Fibroblast of the aortic adventitia (primary cell): ENCODE measurements at regions not wholly inside any gene's neighbourhood (a gene's known extent, or its start where the extent isn't known, plus 50 kb on each side); places are given as distances from the start of the nearest gene placed in this dataset.

Experiments
- DNase-seq: peaks from one replicate; pipeline ENCODE4 v3.0.0-alpha.2; 2010; ENCODE audit warnings: low read depth
- H3K4me3 ChIP-seq: 2 replicates; pipeline ENCODE4 v1.5.1; 2011; ENCODE audit warnings: low read depth, mild to moderate bottlenecking, control low read depth, low read length, moderate library complexity
- TF ChIP-seq, protein P1 (sequence below): IDR thresholded peaks from 2 replicates; pipeline ENCODE4 v1.5.1; 2011; ENCODE audit warnings: mild to moderate bottlenecking, low read length, control low read depth, inconsistent platforms; ENCODE audit not compliant: insufficient read depth

DNA sequence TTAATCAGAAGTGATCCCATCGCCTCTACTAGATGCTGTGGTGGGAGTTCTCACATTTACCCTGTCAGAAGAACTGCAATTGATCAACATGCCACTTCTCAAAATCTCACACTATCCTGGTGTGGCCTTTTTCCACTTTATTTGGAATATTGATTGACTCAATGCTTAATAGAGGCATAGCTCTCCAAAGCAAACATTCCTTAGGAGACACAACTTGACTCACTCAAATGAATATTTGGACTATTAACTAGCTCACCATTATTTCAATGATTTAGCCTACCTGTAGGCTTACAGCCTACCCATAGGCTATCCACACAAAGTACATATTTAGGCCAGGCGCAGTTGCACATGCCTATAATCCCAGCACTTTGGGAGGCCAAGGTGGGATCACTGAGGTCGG is 186.5 kb downstream of the KLHL28 start:
- TF ChIP-seq, protein P1, sequence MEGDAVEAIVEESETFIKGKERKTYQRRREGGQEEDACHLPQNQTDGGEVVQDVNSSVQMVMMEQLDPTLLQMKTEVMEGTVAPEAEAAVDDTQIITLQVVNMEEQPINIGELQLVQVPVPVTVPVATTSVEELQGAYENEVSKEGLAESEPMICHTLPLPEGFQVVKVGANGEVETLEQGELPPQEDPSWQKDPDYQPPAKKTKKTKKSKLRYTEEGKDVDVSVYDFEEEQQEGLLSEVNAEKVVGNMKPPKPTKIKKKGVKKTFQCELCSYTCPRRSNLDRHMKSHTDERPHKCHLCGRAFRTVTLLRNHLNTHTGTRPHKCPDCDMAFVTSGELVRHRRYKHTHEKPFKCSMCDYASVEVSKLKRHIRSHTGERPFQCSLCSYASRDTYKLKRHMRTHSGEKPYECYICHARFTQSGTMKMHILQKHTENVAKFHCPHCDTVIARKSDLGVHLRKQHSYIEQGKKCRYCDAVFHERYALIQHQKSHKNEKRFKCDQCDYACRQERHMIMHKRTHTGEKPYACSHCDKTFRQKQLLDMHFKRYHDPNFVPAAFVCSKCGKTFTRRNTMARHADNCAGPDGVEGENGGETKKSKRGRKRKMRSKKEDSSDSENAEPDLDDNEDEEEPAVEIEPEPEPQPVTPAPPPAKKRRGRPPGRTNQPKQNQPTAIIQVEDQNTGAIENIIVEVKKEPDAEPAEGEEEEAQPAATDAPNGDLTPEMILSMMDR, result no peak
- no peak overlapping the region for H3K4me3 ChIP-seq
- DNase-seq, result no peak

DNA sequence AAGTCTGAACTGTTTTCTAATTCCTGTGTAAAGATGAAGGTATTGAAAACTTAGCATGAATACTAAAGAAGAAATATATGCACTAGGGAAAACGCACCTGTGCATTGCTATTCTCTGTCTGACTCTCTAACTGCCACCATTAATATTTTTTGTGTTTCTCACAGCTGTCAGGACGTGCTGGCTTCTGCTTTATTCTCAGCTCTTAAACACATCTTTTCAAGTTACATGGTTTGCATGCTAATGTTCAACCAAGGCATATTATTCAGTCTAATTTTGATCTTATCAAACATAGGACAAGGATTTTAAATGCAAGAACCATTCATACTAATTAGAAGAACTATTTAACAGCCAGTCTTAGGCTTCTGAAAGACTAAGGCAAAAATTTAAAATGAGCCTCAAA is 187.4 kb downstream of the KLHL28 start:
- TF ChIP-seq, protein P1, result no peak
- DNase-seq, result no peak
- no peak overlapping the region for H3K4me3 ChIP-seq

DNA sequence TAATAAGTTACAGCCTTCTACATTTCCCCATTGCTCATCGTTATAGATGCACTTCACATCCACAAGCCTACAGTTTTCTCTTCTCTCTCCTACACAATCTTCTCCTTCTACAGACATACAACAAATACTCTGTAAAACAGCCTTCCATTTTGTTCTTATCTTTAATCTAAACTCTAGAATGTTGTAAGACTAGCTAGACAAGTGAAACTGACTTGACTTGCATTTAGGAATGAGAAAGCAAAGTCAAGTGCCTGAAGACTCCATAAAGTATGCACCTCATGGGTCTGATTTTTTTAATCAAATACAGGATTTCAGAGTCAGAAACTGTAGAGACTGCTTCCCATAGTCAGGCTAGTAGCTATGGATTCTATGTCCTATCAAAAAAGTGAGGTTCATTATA is 190.3 kb downstream of the KLHL28 start:
- DNase-seq, result no peak
- TF ChIP-seq, protein P1, result no peak
- H3K4me3 ChIP-seq, result no peak overlapping the region

DNA sequence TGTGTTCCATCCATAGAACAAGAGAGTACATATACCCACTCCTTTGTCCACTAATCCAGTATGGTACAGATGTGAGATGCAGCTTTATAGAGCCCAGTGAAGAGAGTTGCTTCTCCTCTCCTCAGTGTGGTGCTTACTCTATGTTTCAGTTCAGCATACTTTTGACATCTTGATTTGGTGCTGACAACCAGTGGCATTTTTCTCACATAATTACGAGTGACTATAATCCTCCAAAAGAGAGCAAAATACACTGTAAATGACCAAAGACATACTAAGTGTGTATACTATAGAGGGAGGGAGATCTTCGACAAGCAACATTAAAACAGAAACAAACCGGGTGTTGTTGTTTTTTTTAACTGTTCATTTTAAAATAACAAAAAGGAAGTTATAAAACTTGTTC is 191.5 kb downstream of the KLHL28 start:
- H3K4me3 ChIP-seq, result no peak overlapping the region
- DNase-seq, result no peak
- TF ChIP-seq, protein P1, result no peak

DNA sequence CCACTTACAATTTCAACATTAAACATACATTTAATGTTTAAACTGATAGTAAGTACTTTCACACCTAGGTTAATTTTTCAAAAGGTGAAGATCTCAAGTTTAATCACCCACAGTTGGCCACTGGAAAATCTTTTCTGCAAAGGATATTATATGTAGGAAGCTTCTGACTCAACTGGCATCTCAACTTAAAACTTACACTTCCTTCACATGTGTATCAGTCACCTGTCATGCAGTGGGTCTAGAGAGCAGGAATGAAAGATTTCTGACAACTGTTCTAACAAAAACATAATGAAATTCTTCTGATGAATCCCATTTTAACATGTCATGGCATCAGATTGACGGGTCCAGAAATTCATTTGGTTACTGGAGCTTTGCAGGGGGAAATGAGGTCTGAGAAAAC is 192.8 kb downstream of the KLHL28 start:
- H3K4me3 ChIP-seq, result no peak overlapping the region
- DNase-seq, result no peak
- TF ChIP-seq, protein P1, result no peak

DNA sequence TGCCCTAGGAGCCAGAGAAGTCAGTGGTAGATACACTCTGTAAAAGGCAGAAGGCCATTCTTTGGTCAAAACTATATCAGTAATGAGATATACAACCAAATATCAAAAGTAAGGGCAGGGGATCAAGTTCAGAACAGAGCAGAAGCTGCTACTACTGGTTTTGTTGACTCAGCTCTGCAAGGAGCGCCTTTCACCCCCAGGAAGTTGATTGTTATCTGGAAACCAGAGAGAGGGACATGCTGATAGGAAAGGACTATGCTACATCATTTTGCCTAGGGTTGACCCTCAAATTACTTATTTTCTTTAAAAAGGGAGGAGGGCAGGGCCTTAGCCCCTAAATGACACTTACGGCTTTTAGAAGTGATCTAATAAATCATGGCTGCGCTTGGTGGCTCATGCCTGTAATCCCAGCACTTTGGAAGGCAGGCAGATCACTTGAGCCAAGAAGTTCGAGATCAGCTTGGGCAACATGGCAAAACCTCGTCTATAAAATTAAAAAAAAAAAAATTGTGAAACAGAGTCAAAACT is 194.0 kb downstream of the KLHL28 start:
- H3K4me3 ChIP-seq, result no peak overlapping the region
- TF ChIP-seq, protein P1, result no peak
- DNase-seq, result no peak

DNA sequence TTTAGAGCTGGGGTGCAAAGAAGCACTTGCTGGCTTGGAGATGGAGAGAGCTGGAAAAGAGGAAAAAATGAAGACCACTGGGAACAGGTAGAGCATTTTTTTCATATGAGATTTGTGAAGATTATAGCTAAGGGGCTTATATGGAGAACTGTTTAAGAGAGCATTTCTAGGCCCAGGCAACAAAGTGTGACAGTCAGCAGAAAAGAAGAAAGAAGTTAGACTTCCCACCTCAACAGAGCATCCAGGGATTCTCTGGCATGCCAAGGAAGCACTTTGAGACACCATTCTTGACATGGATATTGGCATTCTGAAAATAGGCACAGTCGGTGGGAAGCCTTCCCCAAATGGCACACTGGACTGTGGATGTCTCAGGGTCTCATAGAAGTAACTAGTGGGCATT is 195.5 kb downstream of the KLHL28 start:
- no peak overlapping the region for H3K4me3 ChIP-seq
- no peak for DNase-seq
- TF ChIP-seq, protein P1, result no peak
